ENCODE measurements at regions not wholly inside any gene's neighbourhood (a gene's known extent, or its start where the extent isn't known, plus 50 kb on each side); places are given as distances from the start of the nearest gene placed in this dataset.

DNA sequence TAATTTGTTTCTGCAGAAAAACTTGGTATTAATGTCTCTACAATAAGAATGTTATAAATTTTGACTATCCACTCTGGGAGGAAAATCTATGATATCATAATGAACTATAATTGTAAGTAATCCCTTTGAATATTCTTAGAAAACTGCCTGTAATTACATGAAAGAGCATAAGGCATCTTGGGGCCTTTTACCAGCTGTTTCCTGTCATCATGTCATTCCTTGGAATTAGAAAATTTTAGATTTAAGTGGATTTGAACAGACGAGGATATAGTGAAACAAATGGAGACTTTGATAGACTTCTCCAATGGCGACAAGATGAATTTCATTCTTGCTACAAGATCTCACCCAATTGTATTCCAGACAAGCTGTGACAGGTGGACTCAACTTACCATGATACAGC is 423.4 kb upstream of the FLRT2 start:
- no peak for TF ChIP-seq FOXP2 (optimal IDR thresholded peaks at IDR 0.05; ENCODE audit: borderline replicate concordance, extremely low read depth, extremely low read length, insufficient read depth)

DNA sequence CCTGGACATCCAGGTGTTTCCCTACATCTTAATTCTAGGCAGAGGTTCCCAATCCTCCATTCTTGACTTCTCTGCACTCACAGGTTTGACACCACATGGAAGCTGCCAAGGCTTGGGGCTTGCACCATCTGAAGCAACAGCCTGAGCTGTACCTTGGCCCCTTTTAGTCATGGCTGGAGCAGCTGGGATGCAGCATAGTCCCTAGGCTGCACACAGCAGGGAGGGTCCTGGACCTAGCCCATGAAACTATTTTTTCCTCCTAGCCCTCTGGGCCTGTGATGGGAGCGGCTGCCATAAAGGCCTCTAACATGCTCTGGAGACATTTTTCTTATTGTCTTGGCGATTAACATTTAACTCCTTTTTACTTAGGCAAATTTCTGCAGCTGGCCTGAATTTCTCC is 417.2 kb upstream of the FLRT2 start:
- TF ChIP-seq TAF1 (IDR thresholded peaks at IDR 0.05; ENCODE audit: borderline replicate concordance, insufficient read depth, low read length) (no peak), REST (IDR thresholded peaks at IDR 0.05; ENCODE audit: insufficient read depth in 1 of 2, low read depth in 2 of 2, low read length in 2 of 2) (no peak), SIN3A (IDR thresholded peaks at IDR 0.05; ENCODE audit: borderline replicate concordance, insufficient read depth, low read length) (no peak), FOXP2 (optimal IDR thresholded peaks at IDR 0.05; ENCODE audit: borderline replicate concordance, extremely low read depth, extremely low read length, insufficient read depth) (no peak)

DNA sequence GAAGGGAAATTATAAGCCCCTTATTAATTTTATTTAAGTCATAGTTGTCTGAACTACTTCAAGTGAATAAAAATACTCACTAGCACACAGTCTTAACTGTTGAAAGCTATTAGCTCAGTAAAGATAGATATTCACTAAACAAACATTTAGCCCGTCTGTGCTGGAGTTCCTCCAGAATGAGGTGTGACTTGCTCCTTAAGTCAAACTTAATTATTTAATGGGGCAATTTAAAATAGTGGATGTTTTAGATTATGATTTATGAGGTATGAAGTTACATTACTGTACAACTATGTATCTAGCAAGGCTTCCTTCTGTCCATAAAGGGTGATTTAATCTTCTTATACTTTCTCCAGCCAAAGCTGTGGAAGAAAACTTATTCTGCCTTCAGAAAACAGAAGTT is 414.0 kb upstream of the FLRT2 start:
- TF ChIP-seq FOXP2 (optimal IDR thresholded peaks at IDR 0.05; ENCODE audit: borderline replicate concordance, extremely low read depth, extremely low read length, insufficient read depth) (no peak), TAF1 (IDR thresholded peaks at IDR 0.05; ENCODE audit: borderline replicate concordance, insufficient read depth, low read length) (no peak), SIN3A (IDR thresholded peaks at IDR 0.05; ENCODE audit: borderline replicate concordance, insufficient read depth, low read length) (no peak), REST (IDR thresholded peaks at IDR 0.05; ENCODE audit: insufficient read depth in 1 of 2, low read depth in 2 of 2, low read length in 2 of 2) (no peak), POLR2AphosphoS5 (IDR thresholded peaks at IDR 0.05; ENCODE audit: low read depth, low read length) (no peak)

DNA sequence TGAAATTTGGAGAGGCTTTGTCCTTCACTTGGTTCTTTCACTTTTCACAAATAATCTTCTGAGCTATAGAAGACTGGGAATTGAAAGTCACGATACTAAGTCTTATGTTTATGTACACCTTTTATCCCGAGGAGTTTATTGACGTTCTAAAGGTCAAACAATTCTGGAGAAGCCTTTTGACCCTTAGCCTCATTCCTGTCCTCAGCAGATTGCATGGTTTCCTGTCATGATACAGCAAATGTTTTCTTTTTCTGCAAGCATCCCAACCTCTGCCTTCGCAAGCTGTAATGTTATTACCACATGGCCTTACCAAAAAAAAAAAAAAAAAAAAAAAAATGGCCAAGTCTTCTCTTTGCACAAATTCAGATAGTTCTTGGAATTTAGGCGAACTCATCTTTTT is 411.7 kb upstream of the FLRT2 start:
- TF ChIP-seq TAF1 (IDR thresholded peaks at IDR 0.05; ENCODE audit: borderline replicate concordance, insufficient read depth, low read length) (no peak), REST (IDR thresholded peaks at IDR 0.05; ENCODE audit: insufficient read depth in 1 of 2, low read depth in 2 of 2, low read length in 2 of 2) (no peak), POLR2AphosphoS5 (IDR thresholded peaks at IDR 0.05; ENCODE audit: low read depth, low read length) (no peak), SIN3A (IDR thresholded peaks at IDR 0.05; ENCODE audit: borderline replicate concordance, insufficient read depth, low read length) (no peak), FOXP2 (optimal IDR thresholded peaks at IDR 0.05; ENCODE audit: borderline replicate concordance, extremely low read depth, extremely low read length, insufficient read depth) (no peak)

- TF ChIP-seq POLR2AphosphoS5 (IDR thresholded peaks at IDR 0.05; ENCODE audit: low read depth, low read length) (no peak), TAF1 (IDR thresholded peaks at IDR 0.05; ENCODE audit: borderline replicate concordance, insufficient read depth, low read length) (no peak), SIN3A (IDR thresholded peaks at IDR 0.05; ENCODE audit: borderline replicate concordance, insufficient read depth, low read length) (no peak), REST (IDR thresholded peaks at IDR 0.05; ENCODE audit: insufficient read depth in 1 of 2, low read depth in 2 of 2, low read length in 2 of 2) (no peak), FOXP2 (optimal IDR thresholded peaks at IDR 0.05; ENCODE audit: borderline replicate concordance, extremely low read depth, extremely low read length, insufficient read depth) (no peak)
Measured at GRCh38 chr14:85122690-85123089, 407.3 kb upstream of the FLRT2 start.
